Ishikawa (cell line): ENCODE measurements at regions not wholly inside any gene's neighbourhood (a gene's known extent, or its start where the extent isn't known, plus 50 kb on each side); places are given as distances from the start of the nearest gene placed in this dataset.

ENCODE experiments used
- CEBPB ChIP-seq: IDR thresholded peaks from 2 replicates; pipeline ENCODE4 v1.6.1; 2012
- CREB1 ChIP-seq: IDR thresholded peaks from 2 replicates; pipeline ENCODE4 v1.6.1; 2012; ENCODE audit warnings: low read depth
- EGR1 ChIP-seq: IDR thresholded peaks from 2 replicates; pipeline ENCODE4 v1.6.1; 2012
- EP300 ChIP-seq: IDR thresholded peaks from 2 replicates; pipeline ENCODE4 v1.6.1; 2012; ENCODE audit warnings: borderline replicate concordance
- FOXM1 ChIP-seq: IDR thresholded peaks from 2 replicates; pipeline ENCODE4 v1.6.1; 2012; ENCODE audit warnings: low read depth, borderline replicate concordance
- MAX ChIP-seq: IDR thresholded peaks from 2 replicates; pipeline ENCODE4 v1.6.1; 2012
- NFIC ChIP-seq: IDR thresholded peaks from 2 replicates; pipeline ENCODE4 v1.6.1; 2012
- RAD21 ChIP-seq: IDR thresholded peaks from 2 replicates; pipeline ENCODE4 v1.6.1; 2012; ENCODE audit warnings: low read depth
- REST ChIP-seq: IDR thresholded peaks from 2 replicates; pipeline ENCODE4 v1.6.1; 2012; ENCODE audit warnings: low read depth, mild to moderate bottlenecking
- TAF1 ChIP-seq: IDR thresholded peaks from 2 replicates; pipeline ENCODE4 v1.6.1; 2012; ENCODE audit warnings: low read depth, mild to moderate bottlenecking
- TCF12 ChIP-seq: IDR thresholded peaks from 2 replicates; pipeline ENCODE4 v1.6.1; 2012; ENCODE audit warnings: low read depth
- TEAD4 ChIP-seq: IDR thresholded peaks from 2 replicates; pipeline ENCODE4 v1.6.1; 2012
- USF1 ChIP-seq: IDR thresholded peaks from 2 replicates; pipeline ENCODE4 v1.6.1; 2012
- YY1 ChIP-seq: IDR thresholded peaks from 2 replicates; pipeline ENCODE4 v1.6.1; 2012; ENCODE audit warnings: low read depth
- ZBTB7A ChIP-seq: IDR thresholded peaks from 2 replicates; pipeline ENCODE4 v1.6.1; 2012; ENCODE audit warnings: low read depth

DNA sequence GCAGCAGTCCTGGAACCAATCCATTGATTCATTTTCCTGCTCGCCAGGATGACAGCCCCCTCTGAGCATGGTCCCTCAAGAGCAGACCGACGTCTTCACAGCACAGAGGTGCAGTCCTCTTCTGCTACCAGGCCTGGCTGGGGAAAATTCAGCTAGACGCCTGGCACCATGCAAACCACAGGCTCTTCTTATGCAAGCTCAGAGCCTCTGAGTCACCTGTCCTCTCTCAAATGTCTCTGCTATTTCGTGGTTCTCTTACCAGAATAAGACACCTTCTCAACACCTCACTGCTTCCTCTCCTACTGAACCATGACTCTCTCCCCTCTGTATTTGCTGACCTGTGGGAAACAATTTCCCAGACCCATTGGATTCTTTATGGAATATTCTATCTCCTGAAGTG lies 79.8 kb upstream of the CYRIA start:
- TF ChIP-seq FOXM1 (no peak), REST (no peak), TEAD4 (no peak), YY1 (no peak), RAD21 (no peak), ZBTB7A (no peak), TAF1 (no peak), EP300 (no peak), TCF12 (no peak), USF1 (no peak), CEBPB (no peak), EGR1 (no peak), CREB1 (no peak)

DNA sequence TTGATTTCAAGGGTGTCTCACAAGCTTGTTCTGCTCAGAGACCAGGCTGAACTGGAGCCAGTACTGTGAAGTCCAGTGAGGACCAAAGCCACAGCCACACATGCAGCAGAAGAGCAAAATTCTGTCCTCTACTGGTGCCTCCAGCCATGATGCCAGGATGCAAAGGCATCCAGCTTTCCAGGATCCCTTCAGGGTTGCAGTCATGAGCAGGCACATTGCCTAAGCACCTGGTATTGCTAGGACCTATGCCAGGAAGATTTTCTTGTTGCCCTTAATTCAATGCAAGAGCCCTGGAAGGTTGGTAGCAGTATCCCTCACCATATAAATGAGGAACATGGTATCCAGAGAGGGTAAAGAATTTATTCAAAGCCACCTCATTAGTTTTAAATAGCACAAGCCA lies 78.9 kb upstream of the CYRIA start:
- TF ChIP-seq ZBTB7A (no peak), MAX (no peak), USF1 (no peak), REST (no peak), CREB1 (no peak), TCF12 (no peak), TEAD4 (no peak), EGR1 (no peak), FOXM1 (no peak), NFIC (no peak), RAD21 (no peak)

DNA sequence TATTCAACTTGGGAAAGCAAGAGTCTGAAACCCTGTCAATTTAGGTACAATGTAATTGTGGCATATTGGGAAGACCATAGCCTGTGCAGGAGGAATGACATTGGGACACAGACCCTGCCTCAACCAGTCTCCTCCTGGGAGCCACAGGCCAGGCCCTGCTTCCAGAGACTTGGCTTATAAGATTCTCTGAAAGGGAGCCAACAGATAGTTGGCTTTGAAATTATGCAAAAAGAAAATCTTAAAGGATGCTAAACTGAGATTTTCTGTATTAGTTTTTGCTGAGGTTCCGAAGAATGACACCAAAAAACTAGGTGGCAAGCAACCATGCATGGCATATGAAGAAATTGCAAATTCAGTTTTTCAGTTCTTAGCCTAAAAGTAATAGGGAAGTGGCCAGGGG lies 76.4 kb upstream of the CYRIA start:
- TF ChIP-seq MAX (no peak), CREB1 (no peak), TEAD4 (no peak), REST (no peak), RAD21 (no peak), NFIC (no peak), CEBPB (no peak), ZBTB7A (no peak), FOXM1 (no peak), USF1 (no peak), YY1 (no peak), EGR1 (no peak), TCF12 (no peak), EP300 (no peak), TAF1 (no peak)

DNA sequence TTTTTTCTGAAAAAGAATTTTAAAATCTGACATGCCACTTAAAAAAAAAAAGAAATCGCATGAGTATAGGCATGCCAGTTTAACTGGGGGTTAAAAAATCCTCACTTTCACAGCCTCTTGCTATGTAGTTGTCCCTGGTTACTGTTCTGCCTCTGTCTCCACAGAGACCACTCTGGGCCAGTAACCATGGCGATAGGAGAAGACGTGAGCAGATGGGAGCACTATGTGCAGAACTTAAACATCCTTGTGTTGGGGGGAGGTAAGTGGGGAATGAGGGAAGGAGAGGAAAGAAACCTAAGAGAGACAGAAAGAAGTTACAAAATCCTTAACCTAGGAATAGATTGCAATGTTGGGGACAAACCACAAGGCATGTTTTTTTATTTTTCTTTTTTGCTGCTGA lies 75.9 kb upstream of the CYRIA start:
- no peak for TF ChIP-seq EP300
- no peak for TF ChIP-seq ZBTB7A
- TF ChIP-seq USF1 = no peak
- TF ChIP-seq TCF12 = no peak
